KG1 (cell line): ENCODE measurements at regions not wholly inside any gene's neighbourhood (a gene's known extent, or its start where the extent isn't known, plus 50 kb on each side); places are given as distances from the start of the nearest gene placed in this dataset.

ENCODE experiments used
- DNase-seq: peaks from one replicate; lab custom pipeline; 2025; lab: John Stamatoyannopoulos, UW

- no peak for DNase-seq
Observed at GRCh38 chr16:51657848-51658247, 506.8 kb upstream of the SALL1 start.

GRCh38 chr16:51655249-51655648 lies 504.2 kb upstream of the SALL1 start:
- no peak for DNase-seq

- no peak for DNase-seq
Observed at GRCh38 chr16:51651061-51651466, 500.0 kb upstream of the SALL1 start.

GRCh38 chr16:51649631-51650030 lies 498.6 kb upstream of the SALL1 start:
- no peak for DNase-seq

- DNase-seq = no peak
Observed at GRCh38 chr16:51648526-51648925, 497.5 kb upstream of the SALL1 start.

- no peak for DNase-seq
Observed at GRCh38 chr16:51641191-51641765, 490.2 kb upstream of the SALL1 start.

GRCh38 chr16:51640196-51640595 lies 489.1 kb upstream of the SALL1 start:
- DNase-seq = no peak

GRCh38 chr16:51638339-51639135 lies 487.5 kb upstream of the SALL1 start:
- no peak for DNase-seq

GRCh38 chr16:51637770-51638094 lies 486.7 kb upstream of the SALL1 start:
- no peak for DNase-seq

- no peak for DNase-seq
Observed at GRCh38 chr16:51636920-51637769, 486.1 kb upstream of the SALL1 start.

- no peak for DNase-seq
Observed at GRCh38 chr16:51635181-51635580, 484.1 kb upstream of the SALL1 start.

- no peak for DNase-seq
Observed at GRCh38 chr16:51630076-51630475, 479.0 kb upstream of the SALL1 start.

GRCh38 chr16:51629576-51629975 lies 478.5 kb upstream of the SALL1 start:
- no peak for DNase-seq

- DNase-seq = no peak
Observed at GRCh38 chr16:51624080-51624775, 473.2 kb upstream of the SALL1 start.

- no peak for DNase-seq
Observed at GRCh38 chr16:51621610-51622009, 470.5 kb upstream of the SALL1 start.

GRCh38 chr16:51615141-51615540 lies 464.1 kb upstream of the SALL1 start:
- DNase-seq = no peak

GRCh38 chr16:51607201-51607651 lies 456.2 kb upstream of the SALL1 start:
- DNase-seq = no peak

GRCh38 chr16:51596247-51596646 lies 445.2 kb upstream of the SALL1 start:
- no peak for DNase-seq

- no peak for DNase-seq
Observed at GRCh38 chr16:51592535-51593300, 441.6 kb upstream of the SALL1 start.

- DNase-seq = no peak
Observed at GRCh38 chr16:51592001-51592501, 441.0 kb upstream of the SALL1 start.

- no peak for DNase-seq
Observed at GRCh38 chr16:51591480-51591879, 440.4 kb upstream of the SALL1 start.
